GM12873 (cell line): ENCODE measurements at regions not wholly inside any gene's neighbourhood (a gene's known extent, or its start where the extent isn't known, plus 50 kb on each side); places are given as distances from the start of the nearest gene placed in this dataset.

Source experiments
- TF ChIP-seq, protein P1 (sequence below): IDR thresholded peaks from 2 replicates; pipeline ENCODE4 v1.5.1; 2012; ENCODE audit warnings: low read depth, mild to moderate bottlenecking, moderate library complexity, low read length, control low read depth; ENCODE audit not compliant: insufficient read depth; ENCODE audit errors: missing control alignments

GRCh38 chr16:73337373-73338296 is 289.7 kb upstream of the ZFHX3 start:
- TF ChIP-seq, protein P1, sequence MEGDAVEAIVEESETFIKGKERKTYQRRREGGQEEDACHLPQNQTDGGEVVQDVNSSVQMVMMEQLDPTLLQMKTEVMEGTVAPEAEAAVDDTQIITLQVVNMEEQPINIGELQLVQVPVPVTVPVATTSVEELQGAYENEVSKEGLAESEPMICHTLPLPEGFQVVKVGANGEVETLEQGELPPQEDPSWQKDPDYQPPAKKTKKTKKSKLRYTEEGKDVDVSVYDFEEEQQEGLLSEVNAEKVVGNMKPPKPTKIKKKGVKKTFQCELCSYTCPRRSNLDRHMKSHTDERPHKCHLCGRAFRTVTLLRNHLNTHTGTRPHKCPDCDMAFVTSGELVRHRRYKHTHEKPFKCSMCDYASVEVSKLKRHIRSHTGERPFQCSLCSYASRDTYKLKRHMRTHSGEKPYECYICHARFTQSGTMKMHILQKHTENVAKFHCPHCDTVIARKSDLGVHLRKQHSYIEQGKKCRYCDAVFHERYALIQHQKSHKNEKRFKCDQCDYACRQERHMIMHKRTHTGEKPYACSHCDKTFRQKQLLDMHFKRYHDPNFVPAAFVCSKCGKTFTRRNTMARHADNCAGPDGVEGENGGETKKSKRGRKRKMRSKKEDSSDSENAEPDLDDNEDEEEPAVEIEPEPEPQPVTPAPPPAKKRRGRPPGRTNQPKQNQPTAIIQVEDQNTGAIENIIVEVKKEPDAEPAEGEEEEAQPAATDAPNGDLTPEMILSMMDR = no peak

DNA sequence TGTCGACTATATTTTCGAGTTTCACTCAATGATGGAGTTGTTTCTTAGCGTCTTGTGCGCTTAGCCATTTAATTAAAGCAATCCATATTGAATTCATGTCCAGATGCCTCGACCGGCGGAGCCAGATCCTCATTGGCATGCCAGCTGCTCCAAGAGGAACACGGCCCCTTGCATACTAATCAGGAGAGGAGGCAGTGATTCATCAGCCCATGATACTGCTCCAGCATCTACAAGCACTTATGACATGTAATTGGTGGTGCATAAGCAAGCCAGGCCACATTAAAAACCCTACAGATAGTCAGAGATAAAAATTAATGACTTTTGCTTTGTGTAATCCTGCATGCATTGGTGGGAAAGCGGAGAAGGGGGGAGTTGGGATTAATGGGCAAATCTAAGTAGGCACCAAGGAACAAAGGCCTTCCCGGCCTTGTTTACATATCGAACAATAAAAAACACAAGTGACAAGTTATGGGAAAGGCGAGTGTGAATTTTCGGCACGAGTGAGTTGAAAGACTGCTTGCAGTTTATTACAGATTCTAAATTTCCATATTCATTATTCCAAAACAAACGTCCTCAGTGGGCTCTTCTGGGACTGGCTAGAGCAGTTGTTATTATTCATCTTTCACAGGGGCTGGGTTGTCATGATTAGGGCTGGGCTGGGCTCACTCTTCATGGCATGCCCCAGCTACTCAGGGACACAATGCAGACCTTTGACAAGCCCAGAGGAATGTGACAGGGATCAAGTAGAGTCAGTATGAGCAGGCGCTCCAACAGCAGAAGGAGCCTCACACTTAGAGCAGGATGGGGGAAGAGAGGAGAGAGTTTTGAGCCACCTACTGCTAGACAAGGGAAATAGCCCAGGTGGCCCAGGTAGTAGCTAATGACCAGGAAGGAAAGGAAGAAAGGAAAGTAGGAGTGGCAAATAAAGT is 281.7 kb upstream of the ZFHX3 start:
- TF ChIP-seq, protein P1 = no peak

DNA sequence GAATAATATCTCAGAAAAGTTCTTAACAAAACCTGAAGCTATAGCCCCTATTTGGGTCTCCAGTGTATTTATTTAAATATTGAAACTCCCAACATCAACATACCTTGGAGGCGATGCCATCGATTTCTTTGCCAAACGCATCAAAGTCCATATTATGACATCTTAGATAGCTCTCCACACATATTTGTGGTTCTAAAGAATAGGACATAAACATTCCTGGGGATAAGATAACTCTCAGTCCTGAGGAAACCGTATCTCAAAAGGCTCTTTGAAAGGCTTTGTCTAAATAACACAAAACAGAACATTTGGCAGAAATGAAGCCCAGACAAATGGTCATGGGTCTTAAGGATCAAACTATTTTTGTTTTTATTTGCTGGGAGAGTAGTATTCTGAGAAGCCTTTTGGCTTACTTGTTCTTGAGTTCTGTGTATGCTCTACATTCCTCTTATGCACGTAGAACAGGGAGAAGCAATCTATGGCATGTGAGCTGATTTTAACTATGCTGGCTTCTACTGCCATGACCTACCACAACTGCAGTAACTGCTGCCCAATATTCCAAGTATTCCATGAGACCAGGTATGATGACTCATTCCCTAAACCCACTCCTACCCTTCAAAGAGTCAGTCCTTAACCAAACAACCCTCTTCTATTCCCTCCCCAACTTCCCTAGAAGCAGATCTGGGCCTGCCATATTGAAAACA is 279.0 kb upstream of the ZFHX3 start:
- TF ChIP-seq, protein P1 = no peak

- TF ChIP-seq, protein P1 = no peak
These were observed 278.3 kb upstream of the ZFHX3 start for GRCh38 chr16:73326221-73326620.

DNA sequence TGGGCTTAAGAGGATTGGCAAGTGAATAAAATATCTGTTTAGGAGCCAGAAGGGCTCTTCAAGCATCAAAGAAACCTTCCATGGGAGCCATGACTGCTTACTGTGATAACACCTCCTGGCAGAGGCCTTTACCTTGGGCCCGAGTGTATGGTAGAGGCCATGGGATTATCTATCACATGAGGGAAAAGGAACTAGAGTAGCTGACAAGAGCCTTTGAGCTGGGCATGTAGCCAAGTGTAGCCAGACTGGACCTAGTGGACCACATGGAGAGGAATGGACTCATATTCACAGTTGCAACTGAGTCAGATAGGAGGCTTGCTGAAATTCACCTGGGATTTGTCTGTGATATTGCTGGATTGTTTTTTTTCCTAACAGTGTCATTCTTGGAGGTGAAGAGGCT is 276.0 kb upstream of the ZFHX3 start:
- TF ChIP-seq, protein P1 = no peak

DNA sequence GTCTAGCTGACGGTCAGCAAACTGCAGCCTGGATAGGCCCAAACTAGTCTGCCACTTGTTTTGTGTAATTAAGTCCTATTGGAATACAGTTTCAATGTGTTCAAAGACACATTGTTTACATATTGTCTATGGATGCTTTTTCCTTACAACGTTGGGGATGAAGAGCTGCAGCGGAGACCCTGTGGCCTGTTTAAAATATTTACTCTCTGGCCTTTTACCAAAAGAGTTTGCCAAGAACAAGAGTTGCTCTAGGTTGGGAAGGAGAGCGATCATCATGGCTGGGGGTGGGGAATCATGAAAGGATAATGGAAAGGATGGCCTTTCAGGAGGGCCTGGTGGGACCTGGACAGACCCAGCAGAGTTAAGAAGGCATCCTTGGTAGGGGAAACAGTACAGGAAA is 274.9 kb upstream of the ZFHX3 start:
- TF ChIP-seq, protein P1 = no peak
